ENCODE measurements at regions not wholly inside any gene's neighbourhood (a gene's known extent, or its start where the extent isn't known, plus 50 kb on each side); places are given as distances from the start of the nearest gene placed in this dataset.

GRCh38 chr2:146138820-146139219, 1618.9 kb upstream of the ZEB2 start:
- H3K27me3 ChIP-seq: no peaks in the 10 kb centered on the region
- no peaks in the 10 kb centered on the region for H3K4me1 ChIP-seq
- 77% methylated on average over 3 of the region's 3 CpGs for WGBS
- no peak overlapping the region for H3K4me3 ChIP-seq
- DNase-seq (ENCODE audit: low spot score in 2 of 2): no peak
- H3K9me3 ChIP-seq: no peaks in the 10 kb centered on the region
- no peaks in the 10 kb centered on the region for H3K36me3 ChIP-seq
- no peak overlapping the region for H3K27ac ChIP-seq
- TF ChIP-seq CTCF (IDR thresholded peaks at IDR 0.05) (no peak), POLR2A (IDR thresholded peaks at IDR 0.05) (no peak), EP300 (IDR thresholded peaks at IDR 0.05) (no peak), POLR2AphosphoS5 (IDR thresholded peaks at IDR 0.05) (no peak)

DNA sequence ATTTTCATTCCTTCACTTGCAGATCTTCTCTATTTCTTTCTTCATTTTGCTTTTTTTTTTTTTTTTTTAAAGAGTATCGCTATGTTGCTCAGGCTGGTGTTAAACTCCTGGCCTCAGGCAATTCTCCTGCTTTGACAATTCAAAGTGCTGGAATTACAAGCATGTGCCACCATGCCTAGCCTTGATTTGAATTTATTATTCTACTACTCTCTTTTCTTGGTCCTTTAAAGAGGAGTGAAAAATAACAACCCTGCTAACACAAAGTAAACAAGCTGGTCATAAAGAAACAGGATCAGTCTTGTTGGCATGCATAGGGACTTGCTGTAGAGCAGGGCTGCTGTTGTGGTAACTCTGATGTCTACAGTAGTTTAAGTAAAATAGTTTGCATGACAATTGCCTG, 1615.3 kb upstream of the ZEB2 start:
- no peaks in the 10 kb centered on the region for H3K9me3 ChIP-seq
- WGBS: 40% methylated on average over 1 of the region's 1 CpG
- H3K27ac ChIP-seq: no peak overlapping the region
- H3K4me3 ChIP-seq: no peak overlapping the region
- no peaks in the 10 kb centered on the region for H3K4me1 ChIP-seq
- TF ChIP-seq POLR2A (IDR thresholded peaks at IDR 0.05) (no peak), EP300 (IDR thresholded peaks at IDR 0.05) (no peak), CTCF (IDR thresholded peaks at IDR 0.05) (no peak), POLR2AphosphoS5 (IDR thresholded peaks at IDR 0.05) (no peak)
- H3K27me3 ChIP-seq: no peaks in the 10 kb centered on the region
- no peak for DNase-seq (ENCODE audit: low spot score in 2 of 2)
- no peaks in the 10 kb centered on the region for H3K36me3 ChIP-seq

DNA sequence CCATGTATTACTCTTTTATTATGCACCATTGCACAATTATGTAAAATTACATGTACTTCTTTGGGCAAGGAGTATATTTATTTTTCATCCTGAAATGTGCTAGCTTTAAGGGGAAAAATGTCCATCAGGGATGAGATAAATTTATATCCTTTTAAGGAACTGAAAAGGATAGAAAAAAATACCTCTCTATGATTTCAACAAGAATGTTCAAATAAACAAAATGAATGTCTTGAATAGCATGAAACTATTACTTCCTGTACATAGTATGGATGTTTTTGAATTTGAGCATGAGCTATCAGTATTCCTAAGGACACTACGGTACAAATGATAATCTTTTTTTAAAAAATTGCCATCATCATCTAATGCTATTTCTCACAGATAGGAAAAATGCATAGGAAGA, 1611.9 kb upstream of the ZEB2 start:
- H3K27ac ChIP-seq: no peak overlapping the region
- no peaks in the 10 kb centered on the region for H3K27me3 ChIP-seq
- H3K36me3 ChIP-seq: no peaks in the 10 kb centered on the region
- no peak for TF ChIP-seq CTCF (IDR thresholded peaks at IDR 0.05)
- TF ChIP-seq EP300 (IDR thresholded peaks at IDR 0.05): no peak
- no peak for TF ChIP-seq POLR2AphosphoS5 (IDR thresholded peaks at IDR 0.05)
- no peak for TF ChIP-seq POLR2A (IDR thresholded peaks at IDR 0.05)
- WGBS: 98% methylated on average over 1 of the region's 1 CpG
- no peaks in the 10 kb centered on the region for H3K9me3 ChIP-seq
- DNase-seq (ENCODE audit: low spot score in 2 of 2): no peak
- no peaks in the 10 kb centered on the region for H3K4me1 ChIP-seq
- H3K4me3 ChIP-seq: no peak overlapping the region

GRCh38 chr2:146131048-146131447, 1611.1 kb upstream of the ZEB2 start:
- WGBS: 37% methylated on average over 2 of the region's 2 CpGs
- Histone ChIP-seq H3K4me3 (no peak overlapping the region), H3K9me3 (no peaks in the 10 kb centered on the region), H3K4me1 (no peaks in the 10 kb centered on the region), H3K27me3 (no peaks in the 10 kb centered on the region), H3K27ac (no peak overlapping the region), H3K36me3 (no peaks in the 10 kb centered on the region)
- DNase-seq (ENCODE audit: low spot score in 2 of 2): no peak
- no peak for TF ChIP-seq POLR2AphosphoS5 (IDR thresholded peaks at IDR 0.05)
- no peak for TF ChIP-seq EP300 (IDR thresholded peaks at IDR 0.05)
- no peak for TF ChIP-seq POLR2A (IDR thresholded peaks at IDR 0.05)
- TF ChIP-seq CTCF (IDR thresholded peaks at IDR 0.05): no peak

DNA sequence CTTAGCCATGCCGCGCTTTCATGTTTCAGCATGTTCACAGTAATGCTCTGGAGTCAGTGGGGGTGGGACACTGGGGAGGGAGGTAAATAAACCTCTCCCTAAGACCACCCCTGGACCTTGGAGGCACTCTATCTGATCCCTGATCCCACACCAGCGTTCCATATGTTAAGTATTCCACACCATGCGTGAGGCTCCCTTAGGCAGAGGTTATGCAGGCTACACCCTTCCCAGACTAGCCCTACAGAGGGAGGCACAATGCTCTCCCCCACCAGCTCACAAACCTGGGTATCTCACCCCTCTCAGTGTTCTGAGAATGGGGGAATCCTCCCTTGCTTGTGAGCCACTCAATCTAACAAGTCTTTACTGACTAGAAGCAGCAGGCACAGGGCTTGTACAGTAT, 1610.4 kb upstream of the ZEB2 start:
- TF ChIP-seq POLR2A (IDR thresholded peaks at IDR 0.05) (no peak), POLR2AphosphoS5 (IDR thresholded peaks at IDR 0.05) (no peak), CTCF (IDR thresholded peaks at IDR 0.05) (no peak), EP300 (IDR thresholded peaks at IDR 0.05) (no peak)

More for the DNA sequence above, 1610.4 kb upstream of the ZEB2 start:
- H3K9me3 ChIP-seq: no peaks in the 10 kb centered on the region
- no peak overlapping the region for H3K4me3 ChIP-seq
- H3K27ac ChIP-seq: no peak overlapping the region
- WGBS: 91% methylated on average over 4 of the region's 4 CpGs
- no peak for DNase-seq (ENCODE audit: low spot score in 2 of 2)
- no peaks in the 10 kb centered on the region for H3K36me3 ChIP-seq
- H3K4me1 ChIP-seq: no peaks in the 10 kb centered on the region
- no peaks in the 10 kb centered on the region for H3K27me3 ChIP-seq

All from suprapubic skin (tissue), 4 donors.